OCI-LY3 (cell line): ENCODE measurements at regions not wholly inside any gene's neighbourhood (a gene's known extent, or its start where the extent isn't known, plus 50 kb on each side); places are given as distances from the start of the nearest gene placed in this dataset.
A peak's percentile ranks its signal among the peaks of the same experiment; 100 is the strongest.

Source experiments
- CTCF ChIP-seq: fragments of 200-600, 300-600 bp; sonication (generic); IDR thresholded peaks from 2 replicates; pipeline ENCODE4 v1.5.1; 2014; ENCODE audit warnings: antibody characterized with exemption, low read length, low read depth
- EZH2phosphoT487 ChIP-seq: fragments of 200-600 bp; shearing (Covaris generic); IDR thresholded peaks from 2 replicates; pipeline ENCODE4 v1.6.1; 2018; ENCODE audit warnings: antibody characterized with exemption, mixed run types, low read depth

- TF ChIP-seq EZH2phosphoT487 (no peak), CTCF (peak; percentile 52)
Measured at GRCh38 chr16:82344157-82344556, 174.1 kb upstream of the MPHOSPH6 start.
